ENCODE measurements at regions not wholly inside any gene's neighbourhood (a gene's known extent, or its start where the extent isn't known, plus 50 kb on each side); places are given as distances from the start of the nearest gene placed in this dataset.

- no peak overlapping the region for H3K4me3 ChIP-seq (ENCODE audit: insufficient read depth, low read depth, low read length)
- H3K36me3 ChIP-seq (ENCODE audit: insufficient read depth, low read length) = no peaks in the 10 kb centered on the region
- H3K27ac ChIP-seq (ENCODE audit: low read depth, low read length) = no peak overlapping the region
- no peak overlapping the region for H3K9ac ChIP-seq (ENCODE audit: low read length)
- DNase-seq (ENCODE audit: low read depth) (no peak), FAIRE-seq (no peak)
- TF ChIP-seq CTCF (IDR thresholded peaks at IDR 0.05; ENCODE audit: insufficient read depth, low read depth, low read length) = no peak
- TF ChIP-seq EZH2 (IDR thresholded peaks at IDR 0.05; ENCODE audit: insufficient read depth, low read length) = no peak
- Mint-ChIP-seq H3K4me3 (ENCODE audit: unreplicated experiment) (no peak overlapping the region), H3K27me3 (ENCODE audit: low read depth, unreplicated experiment) (no peaks in the 10 kb centered on the region), H3K36me3 (ENCODE audit: low read depth, unreplicated experiment) (no peaks in the 10 kb centered on the region), H3K4me1 (ENCODE audit: low read depth, unreplicated experiment) (peaks cover 13% of the 10 kb centered on the region), H3K27ac (ENCODE audit: unreplicated experiment) (no peak overlapping the region), H3K9me3 (ENCODE audit: unreplicated experiment) (peaks cover 3% of the 10 kb centered on the region)
- H3K4me1 ChIP-seq (ENCODE audit: insufficient read depth, low read length) = no peaks in the 10 kb centered on the region
- H3K9me3 ChIP-seq (ENCODE audit: insufficient read depth, low read depth, low read length) = no peaks in the 10 kb centered on the region
- no peaks in the 10 kb centered on the region for H3K27me3 ChIP-seq (ENCODE audit: insufficient read depth, low read length)
- no peaks in the 10 kb centered on the region for H3K79me2 ChIP-seq (ENCODE audit: insufficient read depth, low read length)
- no peak overlapping the region for H2AFZ ChIP-seq (ENCODE audit: low read depth, low read length)
- no peak overlapping the region for H3K4me2 ChIP-seq (ENCODE audit: low read length)
- H4K20me1 ChIP-seq (ENCODE audit: insufficient read depth, low read length) = no peaks in the 10 kb centered on the region
These were observed 360.1 kb downstream of the TNS3 start for GRCh38 chr7:47221826-47222225.

GRCh38 chr7:47218378-47219176 lies 363.3 kb downstream of the TNS3 start:
- no peak overlapping the region for H3K9ac ChIP-seq (ENCODE audit: low read length)
- Mint-ChIP-seq H3K36me3 (ENCODE audit: low read depth, unreplicated experiment) (no peaks in the 10 kb centered on the region), H3K27me3 (ENCODE audit: low read depth, unreplicated experiment) (peaks cover 2% of the 10 kb centered on the region), H3K27ac (ENCODE audit: unreplicated experiment) (peak overlapping the region; percentile 80), H3K4me1 (ENCODE audit: low read depth, unreplicated experiment) (peaks cover 9% of the 10 kb centered on the region), H3K9me3 (ENCODE audit: unreplicated experiment) (no peaks in the 10 kb centered on the region), H3K4me3 (ENCODE audit: unreplicated experiment) (no peak overlapping the region)
- H3K27me3 ChIP-seq (ENCODE audit: insufficient read depth, low read length) = peaks cover 2% of the 10 kb centered on the region
- DNase-seq (ENCODE audit: low read depth) (peak; percentile 36), FAIRE-seq (no peak)
- no peaks in the 10 kb centered on the region for H3K36me3 ChIP-seq (ENCODE audit: insufficient read depth, low read length)
- H3K9me3 ChIP-seq (ENCODE audit: insufficient read depth, low read depth, low read length) = no peaks in the 10 kb centered on the region
- H3K4me3 ChIP-seq (ENCODE audit: insufficient read depth, low read depth, low read length) = no peak overlapping the region
- no peaks in the 10 kb centered on the region for H3K79me2 ChIP-seq (ENCODE audit: insufficient read depth, low read length)
- no peak for TF ChIP-seq CTCF (IDR thresholded peaks at IDR 0.05; ENCODE audit: insufficient read depth, low read depth, low read length)
- no peak for TF ChIP-seq EZH2 (IDR thresholded peaks at IDR 0.05; ENCODE audit: insufficient read depth, low read length)
- H3K4me1 ChIP-seq (ENCODE audit: insufficient read depth, low read length) = no peaks in the 10 kb centered on the region
- no peak overlapping the region for H2AFZ ChIP-seq (ENCODE audit: low read depth, low read length)
- H4K20me1 ChIP-seq (ENCODE audit: insufficient read depth, low read length) = no peaks in the 10 kb centered on the region
- no peak overlapping the region for H3K27ac ChIP-seq (ENCODE audit: low read depth, low read length)
- no peak overlapping the region for H3K4me2 ChIP-seq (ENCODE audit: low read length)
